Vagina (tissue), 2 donors: ENCODE measurements at regions not wholly inside any gene's neighbourhood (a gene's known extent, or its start where the extent isn't known, plus 50 kb on each side); places are given as distances from the start of the nearest gene placed in this dataset.

Experiments
- POLR2A ChIP-seq, 2 donors: fragments of 450-650 bp; IDR thresholded peaks; one replicate each; pipeline ENCODE4 v1.6.1; 2017; ENCODE audit warnings: antibody characterized with exemption in 2 of 2, mild to moderate bottlenecking in 2 of 2, moderate library complexity in 2 of 2
- POLR2AphosphoS5 ChIP-seq, 2 donors: sonication (generic); formaldehyde crosslinking; IDR thresholded peaks; one replicate each; pipeline ENCODE4 v1.9.0; 2017; ENCODE audit warnings: antibody characterized with exemption in 2 of 2, mild to moderate bottlenecking in 2 of 2, low read depth in 1 of 2; ENCODE audit not compliant: insufficient read depth in 1 of 2
- TF ChIP-seq, protein P1 (sequence below), 3 experiments: fragments of 450-650 bp in 2 of 3; fragments of 200-600 bp in 1 of 3; sonication (generic) in 1 of 3; IDR thresholded peaks; one replicate each; pipeline ENCODE4 v1.5.1; 2017 to 2019; ENCODE audit warnings: antibody characterized with exemption in 3 of 3, mild to moderate bottlenecking in 2 of 3, moderate library complexity in 2 of 3

DNA sequence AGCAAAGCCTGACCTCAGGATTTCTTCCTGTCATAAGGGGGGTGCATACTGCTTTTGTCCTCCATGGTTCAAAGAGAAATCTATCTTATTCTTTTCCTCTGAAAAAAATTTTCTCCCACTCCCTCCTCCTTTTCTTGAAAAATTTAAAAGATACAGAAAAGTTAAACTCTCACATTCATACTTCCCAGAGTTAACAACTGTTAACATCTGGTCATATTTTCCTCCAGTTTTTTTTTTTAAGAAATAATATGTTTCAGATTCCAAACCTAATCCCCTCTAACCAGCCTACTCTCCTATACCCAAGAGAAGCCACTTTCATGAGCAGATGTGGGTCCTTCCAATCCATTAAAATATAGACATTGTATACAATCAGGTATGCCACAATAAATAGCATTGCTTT is 378.9 kb upstream of the HNRNPA3 start:
- TF ChIP-seq, protein P1, sequence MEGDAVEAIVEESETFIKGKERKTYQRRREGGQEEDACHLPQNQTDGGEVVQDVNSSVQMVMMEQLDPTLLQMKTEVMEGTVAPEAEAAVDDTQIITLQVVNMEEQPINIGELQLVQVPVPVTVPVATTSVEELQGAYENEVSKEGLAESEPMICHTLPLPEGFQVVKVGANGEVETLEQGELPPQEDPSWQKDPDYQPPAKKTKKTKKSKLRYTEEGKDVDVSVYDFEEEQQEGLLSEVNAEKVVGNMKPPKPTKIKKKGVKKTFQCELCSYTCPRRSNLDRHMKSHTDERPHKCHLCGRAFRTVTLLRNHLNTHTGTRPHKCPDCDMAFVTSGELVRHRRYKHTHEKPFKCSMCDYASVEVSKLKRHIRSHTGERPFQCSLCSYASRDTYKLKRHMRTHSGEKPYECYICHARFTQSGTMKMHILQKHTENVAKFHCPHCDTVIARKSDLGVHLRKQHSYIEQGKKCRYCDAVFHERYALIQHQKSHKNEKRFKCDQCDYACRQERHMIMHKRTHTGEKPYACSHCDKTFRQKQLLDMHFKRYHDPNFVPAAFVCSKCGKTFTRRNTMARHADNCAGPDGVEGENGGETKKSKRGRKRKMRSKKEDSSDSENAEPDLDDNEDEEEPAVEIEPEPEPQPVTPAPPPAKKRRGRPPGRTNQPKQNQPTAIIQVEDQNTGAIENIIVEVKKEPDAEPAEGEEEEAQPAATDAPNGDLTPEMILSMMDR (IDR thresholded peaks at IDR 0.05) = no peak
- TF ChIP-seq POLR2AphosphoS5 (IDR thresholded peaks at IDR 0.05; ENCODE audit: insufficient read depth in 1 of 2, low read depth in 1 of 2) = no peak
- TF ChIP-seq POLR2A (IDR thresholded peaks at IDR 0.05) = no peak
